Coronary artery (tissue), 2 donors: ENCODE measurements at regions not wholly inside any gene's neighbourhood (a gene's known extent, or its start where the extent isn't known, plus 50 kb on each side); places are given as distances from the start of the nearest gene placed in this dataset.

Experiments
- DNase-seq: peaks from one replicate; pipeline ENCODE4 v3.0.0-alpha.2; 2017; ENCODE audit warnings: low spot score
- H3K27ac ChIP-seq, 2 donors: fragments of 200-600 bp; sonication (generic); one replicate each; pipeline ENCODE4 v1.5.1; 2016 to 2019
- H3K4me3 ChIP-seq: fragments of 200-600 bp; sonication (generic); 2 replicates; pipeline ENCODE4 v1.5.1; 2016; ENCODE audit warnings: mild to moderate bottlenecking, moderate library complexity
- CTCF ChIP-seq: fragments of 200-600 bp; sonication (generic); IDR thresholded peaks from one replicate; pipeline ENCODE4 v1.5.1; 2019; ENCODE audit warnings: antibody characterized with exemption

GRCh38 chr2:136505462-136505861 lies 259.9 kb upstream of the THSD7B start:
- DNase-seq, result no peak
- no peak overlapping the region for H3K27ac ChIP-seq
- no peak for TF ChIP-seq CTCF
- no peak overlapping the region for H3K4me3 ChIP-seq

- H3K27ac ChIP-seq, result no peak overlapping the region
- H3K4me3 ChIP-seq, result no peak overlapping the region
- TF ChIP-seq CTCF, result no peak
- DNase-seq, result no peak
These were observed 262.7 kb upstream of the THSD7B start for GRCh38 chr2:136502660-136503059.

DNA sequence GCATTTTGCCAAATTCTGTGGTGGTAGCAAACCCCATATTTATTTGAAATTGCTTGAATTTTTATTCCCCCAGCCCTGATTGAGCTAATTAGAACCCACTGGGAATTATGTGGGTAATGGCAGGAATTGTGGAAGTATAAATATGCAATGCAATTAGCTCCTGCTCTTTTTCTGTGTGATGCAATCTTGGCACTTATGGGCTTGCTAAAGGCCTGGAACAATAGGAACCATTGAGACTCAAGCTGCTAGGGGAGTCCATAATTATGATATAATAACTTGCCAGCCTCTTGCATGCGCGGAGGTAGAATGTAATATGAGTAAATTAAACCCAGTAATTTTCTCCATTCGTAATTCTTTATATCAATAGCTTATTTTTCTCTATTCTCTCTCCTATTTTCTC lies 267.6 kb upstream of the THSD7B start:
- no peak for DNase-seq
- H3K27ac ChIP-seq, result no peak overlapping the region
- H3K4me3 ChIP-seq, result no peak overlapping the region
- TF ChIP-seq CTCF, result no peak

GRCh38 chr2:136496966-136497365 lies 268.4 kb upstream of the THSD7B start:
- TF ChIP-seq CTCF, result no peak
- no peak for DNase-seq
- H3K27ac ChIP-seq, result no peak overlapping the region
- no peak overlapping the region for H3K4me3 ChIP-seq

GRCh38 chr2:136495636-136496035 lies 269.7 kb upstream of the THSD7B start:
- Histone ChIP-seq H3K27ac (no peak overlapping the region), H3K4me3 (no peak overlapping the region)
- no peak for DNase-seq
- no peak for TF ChIP-seq CTCF

DNA sequence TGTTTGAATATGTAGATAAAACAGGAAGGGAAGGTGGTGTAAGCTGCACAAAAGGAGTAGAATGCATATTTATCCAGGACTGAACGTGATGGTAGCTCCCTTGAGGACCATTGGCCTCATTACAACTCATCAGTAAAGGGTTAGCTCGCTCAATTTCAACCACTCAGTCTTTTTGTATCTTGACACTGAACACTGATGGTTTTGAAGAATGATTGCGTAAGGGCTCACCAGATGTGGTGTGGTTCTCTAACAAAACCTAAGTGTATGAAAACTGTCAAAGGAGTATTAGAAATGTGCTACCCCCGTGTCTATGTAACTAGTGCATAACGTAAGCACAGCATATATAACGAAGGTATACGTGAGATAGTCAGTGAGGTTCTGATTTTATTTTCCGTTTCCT lies 272.4 kb upstream of the THSD7B start:
- H3K27ac ChIP-seq, result no peak overlapping the region
- no peak for TF ChIP-seq CTCF
- no peak for DNase-seq
- H3K4me3 ChIP-seq, result no peak overlapping the region

- H3K27ac ChIP-seq, result no peak overlapping the region
- TF ChIP-seq CTCF, result no peak
- no peak overlapping the region for H3K4me3 ChIP-seq
- DNase-seq, result no peak
These were observed 275.2 kb upstream of the THSD7B start for GRCh38 chr2:136490100-136490499.
